NCI-H2196 treated with DMSO at 0.1 percent for 48 hours (cell line): ENCODE measurements at regions not wholly inside any gene's neighbourhood (a gene's known extent, or its start where the extent isn't known, plus 50 kb on each side); places are given as distances from the start of the nearest gene placed in this dataset.
"Not testable (repeated sequence)": the region's sequence is repeated elsewhere in the genome, so short reads cannot be mapped to it uniquely, and the experiment has no call there.

ENCODE experiments used
- DNase-seq: peaks from one replicate; lab custom pipeline; 2025; ENCODE audit not compliant: unreplicated experiment; lab: John Stamatoyannopoulos, UW

DNA sequence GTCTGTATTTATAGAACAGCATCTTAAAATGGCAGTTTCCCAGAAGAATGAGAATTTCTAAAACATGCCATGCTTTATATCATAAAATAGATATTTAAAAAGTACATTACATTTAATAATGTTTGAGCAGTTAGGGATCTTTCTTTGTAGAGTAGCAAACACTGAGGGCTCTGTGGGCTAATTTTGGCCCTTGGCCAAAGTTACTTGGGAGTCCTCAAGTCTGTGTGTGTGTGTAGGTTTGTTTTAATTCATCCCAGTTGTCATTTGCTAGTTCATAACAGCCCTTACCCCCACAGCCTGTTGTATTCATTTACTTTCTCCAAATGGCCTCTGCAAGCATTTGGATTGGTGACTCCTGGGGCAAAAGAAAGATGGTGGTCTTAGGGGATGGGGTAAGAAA is 576.4 kb upstream of the SGCD start:
- no peak for DNase-seq

DNA sequence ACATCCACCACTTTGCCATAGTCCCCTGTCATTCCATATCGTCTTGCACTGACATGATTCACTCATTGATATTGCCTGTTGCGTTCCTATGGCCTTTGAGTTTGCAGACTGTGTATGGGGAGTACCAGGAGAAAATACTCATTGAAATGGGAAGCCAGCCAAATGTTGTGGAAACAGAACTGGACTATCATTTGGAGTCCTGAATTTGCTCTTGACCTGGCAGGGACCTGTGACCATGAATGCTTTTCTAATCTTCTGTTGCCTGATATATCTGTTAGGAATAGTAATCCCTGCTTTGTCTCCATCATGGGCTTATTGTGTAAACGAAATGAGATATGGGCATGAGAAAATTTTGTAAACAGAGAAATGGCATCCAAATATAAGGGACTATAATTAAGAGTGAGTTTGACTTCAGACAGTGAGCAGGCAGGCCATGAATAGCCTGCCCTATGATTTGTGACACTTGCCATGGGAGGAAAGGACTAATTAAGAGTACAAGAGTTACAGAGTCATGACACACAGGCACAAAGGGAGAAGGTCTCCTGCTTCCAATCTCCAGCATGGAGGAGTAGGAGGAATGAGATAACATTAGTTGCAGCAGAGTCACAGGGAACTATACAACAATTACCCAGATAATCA is 572.9 kb upstream of the SGCD start:
- DNase-seq = peak; percentile 71

DNA sequence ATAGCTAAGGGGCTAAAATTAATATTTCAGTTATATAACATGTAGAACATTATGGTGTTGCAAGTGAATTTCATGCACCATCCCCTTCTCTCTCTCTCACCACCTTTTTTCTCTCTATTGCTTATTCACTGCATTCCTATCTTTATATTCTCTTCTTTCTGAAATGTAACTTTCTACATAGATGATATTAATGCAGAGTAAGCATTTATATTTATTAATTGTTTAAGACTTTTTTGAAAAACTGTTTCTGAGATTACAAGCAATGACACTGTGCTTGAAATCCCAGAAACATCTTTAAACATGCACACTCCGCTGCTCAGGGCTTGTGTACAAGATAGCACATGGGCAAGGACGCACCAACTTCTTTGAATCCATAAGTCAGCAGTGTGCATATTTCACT is 567.7 kb upstream of the SGCD start:
- DNase-seq = no peak

DNA sequence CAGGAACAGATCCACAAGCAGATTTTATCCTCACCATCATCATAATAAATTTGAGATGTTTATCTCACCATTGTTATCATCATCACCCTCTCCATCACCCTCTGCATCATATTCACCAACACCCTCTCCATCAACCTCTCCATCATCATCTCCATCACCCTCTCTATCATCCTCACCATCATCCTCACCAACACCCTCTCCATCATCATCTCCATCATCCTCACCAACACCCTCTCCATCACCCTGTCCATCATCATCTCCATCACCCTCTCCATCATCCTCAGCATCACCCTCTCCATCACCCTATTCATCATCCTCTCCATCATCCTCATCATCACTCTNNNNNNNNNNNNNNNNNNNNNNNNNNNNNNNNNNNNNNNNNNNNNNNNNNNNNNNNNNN is 567.0 kb upstream of the SGCD start:
- no peak for DNase-seq

DNA sequence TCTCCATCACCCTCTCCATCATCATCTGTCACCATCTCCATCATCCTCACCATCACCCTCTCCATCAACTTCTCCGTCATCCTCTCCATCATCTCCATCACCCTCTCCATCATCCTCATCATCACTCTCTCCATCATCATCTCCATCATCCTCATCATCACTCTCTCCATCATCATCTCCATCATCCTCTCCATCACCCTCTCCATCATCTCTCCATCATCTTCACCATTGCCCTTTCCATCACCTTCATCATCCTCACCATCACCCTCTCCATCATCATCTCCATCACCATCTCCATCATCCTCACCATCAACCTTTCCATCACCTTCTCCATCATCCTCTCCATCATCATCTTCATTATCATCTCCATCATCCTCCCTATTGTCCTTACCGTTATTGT is 565.5 kb upstream of the SGCD start:
- DNase-seq = no peak

DNA sequence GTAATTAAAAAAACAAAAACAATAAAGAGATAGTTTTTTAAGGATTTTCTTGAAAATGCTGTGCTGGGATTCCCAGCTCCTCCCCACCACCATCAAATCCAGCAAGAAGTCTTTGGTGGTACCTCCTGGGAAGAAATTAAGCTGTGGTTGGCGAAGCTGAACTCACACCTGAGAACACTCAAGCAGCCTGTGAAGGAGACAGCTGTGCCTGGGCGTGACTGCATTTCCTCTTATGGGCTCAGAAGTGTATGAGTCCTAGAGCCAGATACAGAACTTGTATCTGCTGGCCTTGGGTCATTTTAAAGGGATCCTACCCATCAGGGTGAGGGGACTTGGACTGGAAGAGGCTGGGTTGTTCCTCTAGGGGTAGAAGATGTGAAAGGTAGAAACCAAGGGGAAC is 561.2 kb upstream of the SGCD start:
- no peak for DNase-seq

DNA sequence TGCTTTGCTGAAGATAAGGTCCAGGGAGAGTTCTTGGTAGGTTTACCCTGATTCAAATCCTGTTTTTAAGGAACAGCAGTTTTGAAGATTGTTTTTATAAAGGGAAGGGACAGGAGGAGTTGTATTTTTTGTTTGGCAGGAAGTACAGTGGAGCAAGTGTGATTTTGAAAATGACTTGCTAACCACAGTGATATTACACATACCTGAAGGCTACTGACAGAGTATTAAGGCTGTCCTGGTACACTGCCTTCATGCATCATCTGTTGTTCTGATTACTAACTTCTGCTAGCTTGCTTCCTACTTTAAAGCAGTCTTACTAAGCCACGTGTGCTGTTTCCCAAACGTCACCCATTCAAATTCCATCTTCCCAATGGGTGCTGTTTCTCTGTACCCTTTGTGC is 559.5 kb upstream of the SGCD start:
- no peak for DNase-seq

DNA sequence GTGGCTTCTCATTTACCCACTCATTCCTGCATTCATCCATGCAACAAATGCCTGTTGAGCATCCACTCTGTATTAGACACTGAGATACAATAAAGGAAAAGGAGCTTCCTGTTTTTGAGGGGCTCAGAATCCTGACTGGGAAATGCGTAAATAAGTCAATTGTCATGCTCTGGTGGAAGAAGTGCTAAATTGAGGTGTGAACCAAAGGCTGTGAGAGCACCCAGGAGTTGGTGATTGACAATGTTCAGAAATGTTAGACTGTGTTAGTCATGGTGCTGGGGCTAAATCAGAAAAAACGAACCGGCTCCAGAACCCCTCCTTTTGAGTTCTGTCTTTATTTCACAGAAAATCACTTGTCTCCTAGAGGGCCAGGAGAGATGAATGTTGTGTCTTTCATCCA is 558.6 kb upstream of the SGCD start:
- no peak for DNase-seq

DNA sequence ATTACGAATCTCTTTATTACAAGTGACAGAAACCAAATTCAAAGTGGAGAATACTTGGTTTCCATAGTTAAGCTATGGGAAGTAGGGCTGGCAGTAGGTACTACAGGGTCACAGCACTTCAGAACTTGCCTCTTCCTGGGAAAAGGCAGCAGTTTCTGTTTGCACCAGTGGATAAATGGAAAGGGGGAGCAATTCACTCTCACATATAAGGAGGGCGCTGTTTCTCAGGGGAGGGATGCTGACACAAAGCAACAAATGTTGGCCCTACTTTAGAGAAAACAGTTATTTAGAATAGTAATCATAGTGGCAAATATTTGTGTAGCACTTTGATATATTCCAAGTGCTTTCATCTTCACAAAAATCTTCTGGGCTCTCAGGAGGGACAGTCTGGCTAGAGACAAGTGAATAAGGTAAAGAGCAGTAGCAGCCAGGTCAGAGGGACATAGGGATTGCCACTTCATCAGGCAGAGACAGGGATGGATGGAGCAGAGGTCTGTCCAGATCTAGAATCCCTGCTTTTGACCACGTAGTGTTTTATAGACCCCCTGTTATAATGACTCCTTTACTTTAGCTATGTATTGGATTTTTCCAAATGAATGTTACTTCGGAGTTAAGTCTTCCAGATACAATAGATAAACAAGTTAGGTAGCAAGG is 554.8 kb upstream of the SGCD start:
- DNase-seq = no peak

DNA sequence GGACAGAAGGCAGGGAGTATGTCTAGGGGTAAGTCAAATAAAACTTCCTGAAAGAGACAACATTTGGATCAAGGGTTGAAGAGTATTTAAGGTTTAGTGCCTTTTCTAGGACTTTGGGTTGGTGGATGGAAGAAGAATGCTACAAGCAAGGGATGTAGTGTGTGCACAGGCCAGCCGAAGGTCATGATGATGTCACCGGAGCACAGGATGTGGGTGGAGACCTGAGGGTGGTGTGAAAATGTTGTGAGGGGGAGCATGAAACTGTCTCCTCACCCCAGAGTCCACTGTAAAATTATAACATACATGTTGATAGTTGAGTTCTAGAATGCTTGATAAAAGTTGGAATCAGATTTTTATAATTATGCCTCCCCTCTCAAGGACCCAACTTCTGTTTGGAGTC is 553.3 kb upstream of the SGCD start:
- DNase-seq = no peak

DNA sequence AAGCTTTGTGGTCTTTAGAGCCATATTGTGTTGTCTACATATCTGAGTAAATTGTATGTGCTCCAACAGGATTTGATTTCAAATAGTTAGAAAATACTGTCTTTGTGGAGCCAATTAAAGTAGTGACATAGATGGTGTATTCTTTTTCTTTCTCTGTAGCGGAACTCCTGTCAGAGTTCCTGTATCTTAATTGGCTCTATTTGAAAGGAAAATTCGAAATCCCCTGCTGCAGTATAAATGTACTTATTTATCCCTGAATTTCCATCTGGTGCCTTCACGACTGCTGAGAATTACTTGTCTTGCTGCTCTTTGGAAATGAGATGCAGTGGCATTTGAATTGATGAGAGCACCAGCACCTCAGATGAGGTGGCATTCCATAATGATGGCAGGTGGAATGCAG is 546.7 kb upstream of the SGCD start:
- no peak for DNase-seq

DNA sequence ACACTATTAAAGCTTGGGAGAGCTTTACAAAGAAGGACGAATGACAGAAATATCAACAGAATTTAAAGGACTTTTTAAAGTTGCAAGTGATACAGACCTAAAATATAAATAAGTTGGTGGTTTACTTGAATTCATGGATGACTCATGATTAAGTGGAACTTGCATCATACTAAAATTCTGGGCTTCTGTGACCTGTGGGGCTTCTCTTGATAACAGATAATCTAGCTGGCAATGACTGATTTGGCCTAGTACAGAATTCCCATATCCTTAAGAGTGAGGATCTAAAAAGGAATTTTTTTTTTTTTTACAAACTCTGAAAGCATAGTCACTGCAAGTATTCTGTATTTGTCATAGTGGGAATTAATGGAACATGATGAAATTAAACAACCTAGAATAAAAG is 543.7 kb upstream of the SGCD start:
- DNase-seq = no peak

DNA sequence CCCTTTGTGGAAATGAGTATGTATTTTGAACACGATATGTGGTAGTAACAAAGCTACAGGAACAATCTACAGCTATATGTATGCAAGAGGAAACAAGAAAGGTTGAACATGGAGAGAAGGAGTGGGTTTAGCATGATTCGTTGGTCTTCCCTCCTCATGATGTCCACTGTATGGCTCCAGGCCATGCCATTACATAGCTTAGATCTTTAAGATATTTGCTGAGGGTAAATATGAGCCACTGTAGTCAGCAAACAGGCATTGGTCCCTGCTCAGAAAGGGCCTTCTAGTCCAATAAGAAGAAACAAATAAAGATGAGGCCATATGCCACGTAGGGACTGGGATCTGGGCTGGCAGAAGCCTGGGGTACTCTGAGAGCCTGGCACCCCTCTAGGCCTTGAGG is 543.2 kb upstream of the SGCD start:
- DNase-seq = no peak

DNA sequence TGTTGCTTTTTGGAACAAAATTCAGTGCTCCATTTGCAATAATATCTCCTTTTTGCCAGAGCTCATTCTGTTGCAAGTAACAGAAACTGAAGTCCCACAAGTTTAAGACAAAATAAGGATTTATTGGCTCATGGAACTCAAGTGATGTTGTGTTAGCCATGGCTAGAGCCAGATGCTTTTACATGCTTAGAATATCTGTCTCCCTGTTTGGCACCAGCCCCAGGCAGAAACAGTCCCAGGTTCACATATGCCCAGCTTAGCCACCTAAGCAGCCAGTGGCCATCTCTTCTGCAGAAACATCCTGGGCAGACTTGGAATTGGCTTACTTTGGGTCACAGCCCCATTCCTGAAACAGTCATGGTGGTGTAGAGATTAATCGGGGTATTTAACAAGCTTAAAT is 540.9 kb upstream of the SGCD start:
- DNase-seq = no peak

DNA sequence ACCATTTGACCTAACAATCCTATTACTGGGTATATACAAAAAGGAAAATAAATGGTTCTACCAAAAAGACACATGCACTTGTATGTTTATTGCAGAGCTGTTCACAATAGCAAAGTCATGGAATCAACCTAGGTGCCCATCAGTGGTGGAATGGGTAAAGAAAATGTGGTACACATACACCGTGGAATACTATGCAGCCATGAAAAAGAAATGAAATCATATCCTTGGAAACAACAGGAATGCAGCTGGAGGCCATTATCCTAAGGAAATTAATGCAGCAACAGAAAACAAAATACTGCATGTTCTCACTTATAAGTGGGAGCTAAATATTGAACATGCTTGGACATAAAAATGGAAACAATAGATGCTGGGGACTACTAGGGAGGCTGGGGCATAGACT is 534.1 kb upstream of the SGCD start:
- no peak for DNase-seq

DNA sequence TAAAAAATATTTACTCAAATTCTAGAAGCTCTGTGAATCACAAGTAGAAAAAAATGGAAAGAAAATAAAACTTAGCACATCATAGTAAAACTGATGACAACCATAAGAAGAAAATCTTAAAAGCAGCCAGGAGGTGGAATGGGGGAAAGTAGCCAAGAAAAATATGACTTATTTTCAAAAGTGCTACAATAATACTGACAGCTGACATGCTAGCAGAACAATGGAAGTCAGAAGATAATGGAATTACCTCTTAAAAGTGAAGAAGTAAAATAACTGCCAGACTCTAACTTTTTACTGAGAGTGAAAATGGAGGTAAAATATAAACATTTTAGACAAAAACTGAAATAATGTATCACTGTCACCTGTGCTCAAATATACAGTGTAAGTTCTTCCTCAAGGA is 532.2 kb upstream of the SGCD start:
- DNase-seq = peak; percentile 3

DNA sequence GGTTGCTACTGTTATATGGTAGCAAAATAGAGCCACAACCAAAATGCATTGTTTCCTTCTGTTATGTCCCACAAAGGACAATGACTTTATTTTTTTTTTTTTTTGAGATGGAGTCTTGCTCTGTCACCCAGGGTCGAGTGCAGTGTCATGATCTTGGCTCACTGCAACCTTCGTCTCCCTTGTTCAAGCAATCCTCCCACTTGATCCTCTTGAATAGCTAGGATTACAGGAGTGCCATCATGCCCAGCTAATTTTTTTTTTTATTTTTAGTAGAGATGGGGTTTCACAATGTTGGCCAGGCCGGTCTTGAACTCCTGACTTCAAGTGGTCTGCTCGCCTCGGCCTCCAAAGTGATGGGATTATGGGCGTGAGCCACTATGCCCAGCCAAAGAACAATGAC is 527.7 kb upstream of the SGCD start:
- DNase-seq = no peak

DNA sequence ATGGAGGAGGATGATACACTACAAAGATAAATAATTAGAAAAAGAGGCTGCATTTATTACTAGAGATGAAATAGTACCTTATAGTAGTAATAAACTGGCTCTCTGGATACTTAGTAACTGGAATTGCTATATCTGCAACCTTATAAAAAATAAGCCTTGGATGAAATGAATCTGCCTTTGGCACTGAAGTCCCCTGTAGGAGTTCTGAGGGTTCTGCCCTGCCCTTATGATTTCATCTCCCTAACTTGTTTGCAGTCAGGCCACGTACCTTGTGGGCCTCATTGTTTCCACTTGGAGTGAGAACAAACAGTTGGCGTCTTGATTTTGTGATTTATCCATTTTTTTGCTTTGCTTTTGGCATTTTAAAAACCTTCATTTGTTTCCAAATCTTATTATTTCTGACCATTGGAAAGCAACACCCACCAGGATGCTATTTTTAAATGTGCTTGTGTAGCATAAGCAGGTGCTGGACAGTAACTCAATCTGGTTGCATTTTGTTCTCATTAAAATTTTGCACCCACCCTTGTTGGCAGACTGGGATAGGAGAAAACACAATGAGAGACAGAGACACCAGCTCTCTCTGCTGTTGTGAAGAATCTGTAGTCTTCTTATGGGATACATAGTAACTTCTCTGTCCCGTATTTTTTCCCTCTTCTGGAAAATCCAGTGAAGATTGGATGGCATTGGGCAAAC is 518.9 kb upstream of the SGCD start:
- no peak for DNase-seq

DNA sequence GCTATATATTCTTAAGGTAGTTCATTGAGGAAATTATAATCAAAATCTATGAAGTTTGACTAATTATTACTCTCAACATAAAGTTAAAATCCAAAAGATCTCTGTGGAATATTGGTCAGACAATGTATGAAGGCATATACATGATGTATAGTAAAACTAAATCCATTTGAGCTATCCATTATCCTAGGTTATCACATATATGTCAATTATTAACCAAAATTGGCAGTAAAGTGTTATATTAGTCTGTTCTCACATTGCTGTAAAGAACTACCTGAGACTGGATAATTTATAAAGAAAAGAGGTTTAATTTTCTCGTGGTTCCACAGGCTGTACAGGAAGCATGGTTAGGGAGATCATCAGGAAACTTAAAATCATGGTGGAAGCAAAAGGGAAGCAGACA is 511.7 kb upstream of the SGCD start:
- no peak for DNase-seq

DNA sequence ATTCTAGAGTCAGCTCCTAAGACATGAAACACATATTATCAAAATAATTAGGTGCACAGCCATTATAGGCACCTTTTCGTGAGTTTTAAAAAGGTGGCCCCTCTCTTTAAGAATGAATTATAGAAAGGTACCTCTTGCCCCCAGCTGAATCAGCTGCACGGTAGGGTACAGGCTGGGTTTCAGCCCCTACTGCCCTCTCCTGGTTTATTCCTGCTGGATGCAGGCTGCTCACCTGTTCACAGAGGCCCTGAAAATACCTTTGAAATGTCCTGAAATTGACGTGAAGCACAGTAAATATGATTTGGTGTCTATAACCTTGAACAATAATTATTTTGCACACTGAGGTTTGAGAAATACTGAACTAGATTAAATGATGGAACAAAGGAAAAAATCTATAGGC is 504.8 kb upstream of the SGCD start:
- DNase-seq = no peak

DNA sequence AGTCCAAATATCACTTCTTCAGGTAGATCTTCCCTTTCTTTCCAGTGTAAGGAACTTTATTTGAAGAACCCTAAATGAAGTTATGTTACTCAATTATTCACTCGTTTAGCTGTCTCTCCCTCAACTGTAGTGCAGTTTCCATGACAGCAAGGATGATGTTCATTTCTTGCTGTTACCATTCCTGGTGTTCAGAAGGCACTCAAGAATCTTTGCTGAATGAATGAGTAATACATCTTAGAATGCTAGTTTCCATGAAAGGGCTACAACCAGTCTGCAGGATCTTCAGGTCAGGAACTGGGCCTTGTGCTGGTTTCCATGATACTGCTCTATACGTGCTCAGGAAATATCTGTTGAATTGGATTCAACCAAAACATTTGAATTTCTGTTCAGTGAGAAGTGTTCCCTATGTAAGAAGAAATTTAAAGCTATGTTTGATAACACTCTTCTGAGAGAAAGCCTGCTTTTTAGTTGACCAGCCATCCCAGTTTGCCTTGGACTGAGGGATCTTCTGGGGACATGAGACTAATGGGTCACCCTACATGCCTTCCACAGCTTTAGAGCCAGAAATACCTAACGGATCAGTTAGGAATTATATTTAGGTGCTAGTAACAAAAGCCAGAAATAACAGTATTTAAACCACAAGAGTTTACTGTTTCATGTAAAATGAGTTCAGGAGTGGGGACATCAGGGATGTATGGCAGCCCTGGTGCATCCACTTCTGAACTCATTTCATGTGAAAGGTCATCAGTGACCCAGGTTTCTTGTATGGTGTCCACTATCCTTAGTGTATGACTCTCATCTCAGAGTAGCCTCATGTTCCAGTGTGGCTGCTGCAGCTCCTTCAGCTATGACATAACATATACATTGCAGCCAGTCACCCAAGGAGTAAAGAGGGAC is 500.1 kb upstream of the SGCD start:
- DNase-seq = no peak

DNA sequence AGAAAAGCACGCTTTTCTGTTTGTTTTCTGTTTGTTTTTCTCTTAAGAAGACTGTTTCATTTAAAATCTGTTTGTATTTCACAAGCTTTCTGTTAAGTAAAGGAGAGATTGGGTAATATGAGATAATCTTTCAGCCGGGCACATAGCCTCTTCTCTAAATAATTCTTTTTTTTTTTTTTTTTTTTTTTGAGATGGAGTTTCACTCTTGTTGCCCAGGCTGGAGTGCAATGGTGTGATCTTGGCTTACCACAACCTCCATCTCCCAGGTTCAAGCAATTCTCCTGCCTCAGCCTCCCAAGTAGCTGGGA is 499.5 kb upstream of the SGCD start:
- DNase-seq = not testable (repeated sequence)
